Cardiac fibroblast (primary cell): ENCODE measurements at regions not wholly inside any gene's neighbourhood (a gene's known extent, or its start where the extent isn't known, plus 50 kb on each side); places are given as distances from the start of the nearest gene placed in this dataset.

Experiments used
- DNase-seq, 2 donors: peaks; one replicate each; pipeline versions ENCODE4 v3.0.0 to v3.0.0-alpha.2; 2010; ENCODE audit warnings: low read depth in 2 of 2
- H3K4me3 ChIP-seq, 2 donors: replicated peaks in 1 of 2; 1 replicate in 1 of 2; 2 replicates in 1 of 2; pipeline ENCODE4 v1.5.1; 2011; ENCODE audit warnings: low read depth in 2 of 2, low read length in 2 of 2, mild to moderate bottlenecking in 2 of 2, moderate library complexity in 1 of 2
- TF ChIP-seq, protein P1 (sequence below): IDR thresholded peaks from one replicate; pipeline ENCODE4 v1.5.1; 2011; ENCODE audit warnings: low read depth, mild to moderate bottlenecking, low read length, inconsistent platforms

DNA sequence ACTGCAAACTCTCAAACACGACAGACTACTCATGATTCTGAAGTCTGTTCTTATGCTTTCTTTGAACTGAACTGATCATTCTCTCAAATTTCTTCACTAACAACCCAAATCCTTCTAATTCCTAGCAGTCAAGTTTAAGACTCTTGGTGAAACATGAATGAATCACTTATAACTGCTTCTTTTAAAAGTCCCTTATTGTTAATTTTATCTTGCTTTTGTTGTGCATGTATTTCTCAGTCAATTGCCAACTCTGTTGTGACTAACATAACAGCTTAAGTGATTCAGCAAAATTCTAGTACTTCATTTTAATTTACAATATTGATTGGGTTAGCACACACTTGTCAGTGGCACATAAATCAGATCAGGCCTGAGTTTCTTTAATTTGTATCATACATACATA lies 357.0 kb upstream of the FSIP2 start:
- no peak for DNase-seq
- TF ChIP-seq, protein P1, sequence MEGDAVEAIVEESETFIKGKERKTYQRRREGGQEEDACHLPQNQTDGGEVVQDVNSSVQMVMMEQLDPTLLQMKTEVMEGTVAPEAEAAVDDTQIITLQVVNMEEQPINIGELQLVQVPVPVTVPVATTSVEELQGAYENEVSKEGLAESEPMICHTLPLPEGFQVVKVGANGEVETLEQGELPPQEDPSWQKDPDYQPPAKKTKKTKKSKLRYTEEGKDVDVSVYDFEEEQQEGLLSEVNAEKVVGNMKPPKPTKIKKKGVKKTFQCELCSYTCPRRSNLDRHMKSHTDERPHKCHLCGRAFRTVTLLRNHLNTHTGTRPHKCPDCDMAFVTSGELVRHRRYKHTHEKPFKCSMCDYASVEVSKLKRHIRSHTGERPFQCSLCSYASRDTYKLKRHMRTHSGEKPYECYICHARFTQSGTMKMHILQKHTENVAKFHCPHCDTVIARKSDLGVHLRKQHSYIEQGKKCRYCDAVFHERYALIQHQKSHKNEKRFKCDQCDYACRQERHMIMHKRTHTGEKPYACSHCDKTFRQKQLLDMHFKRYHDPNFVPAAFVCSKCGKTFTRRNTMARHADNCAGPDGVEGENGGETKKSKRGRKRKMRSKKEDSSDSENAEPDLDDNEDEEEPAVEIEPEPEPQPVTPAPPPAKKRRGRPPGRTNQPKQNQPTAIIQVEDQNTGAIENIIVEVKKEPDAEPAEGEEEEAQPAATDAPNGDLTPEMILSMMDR = no peak

DNA sequence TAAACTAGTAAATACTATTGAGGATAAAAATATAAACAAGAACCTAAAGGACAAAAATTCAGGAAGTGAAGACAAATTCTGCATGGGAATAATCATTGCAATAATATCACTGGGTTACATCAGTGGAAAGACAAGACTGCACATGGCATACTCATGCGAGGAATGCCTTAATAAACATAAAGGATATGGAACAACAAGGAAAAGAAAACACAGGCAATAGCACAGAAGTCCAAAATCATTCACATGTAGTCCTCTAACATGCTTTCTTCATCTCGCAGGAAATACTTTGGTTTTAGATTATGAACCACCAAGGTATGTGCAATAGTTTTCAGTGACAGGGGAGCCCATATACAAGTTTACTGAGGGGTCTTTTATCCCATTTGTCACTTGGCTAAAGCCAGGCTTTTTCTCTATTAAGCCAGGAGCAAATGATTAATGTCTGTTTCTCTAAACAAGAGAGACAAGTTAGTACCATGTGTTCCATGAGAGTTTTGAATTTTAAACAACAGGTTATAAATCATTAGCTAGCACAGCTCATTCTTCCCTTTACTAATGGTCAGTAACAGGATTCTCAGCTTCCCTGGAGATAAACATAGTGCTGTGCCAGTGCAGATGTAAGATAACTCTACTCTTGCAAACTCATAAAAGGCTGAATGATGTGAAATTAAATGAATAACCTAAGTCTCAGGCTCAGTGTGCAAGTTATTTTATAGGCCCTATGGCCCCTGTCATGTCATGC lies 353.6 kb upstream of the FSIP2 start:
- TF ChIP-seq, protein P1 = no peak
- no peak for DNase-seq
- H3K4me3 ChIP-seq = no peak overlapping the region

More for the DNA sequence above, 357.0 kb upstream of the FSIP2 start:
- H3K4me3 ChIP-seq = no peak overlapping the region

- TF ChIP-seq, protein P1 = no peak
These were observed 350.4 kb upstream of the FSIP2 start for GRCh38 chr2:185388226-185388625.

GRCh38 chr2:185391543-185391942 lies 347.1 kb upstream of the FSIP2 start:
- no peak for DNase-seq
- no peak overlapping the region for H3K4me3 ChIP-seq
- TF ChIP-seq, protein P1 = no peak

More at GRCh38 chr2:185388226-185388625, 350.4 kb upstream of the FSIP2 start:
- DNase-seq = no peak
- H3K4me3 ChIP-seq = no peak overlapping the region

DNA sequence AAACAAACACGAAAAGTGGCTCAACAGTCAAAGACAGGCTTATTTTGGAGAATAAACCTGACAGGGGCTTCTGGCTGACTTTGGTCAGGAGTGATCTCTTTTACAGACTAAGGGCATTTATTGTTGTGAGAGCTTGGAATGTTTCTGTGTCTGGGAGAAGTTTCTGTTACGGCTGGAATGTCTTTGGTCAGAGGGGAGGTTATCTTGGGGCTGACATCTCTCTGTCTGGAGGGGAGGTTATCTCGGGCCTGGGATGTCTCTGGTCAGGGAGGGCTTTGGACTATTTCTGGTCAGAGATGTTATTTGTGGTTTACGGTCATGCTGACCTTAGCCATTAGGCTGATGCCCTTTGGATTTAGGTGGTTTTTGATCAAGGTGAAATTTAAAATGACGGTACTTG lies 345.5 kb upstream of the FSIP2 start:
- TF ChIP-seq, protein P1 = no peak
- no peak for DNase-seq
- no peak overlapping the region for H3K4me3 ChIP-seq

DNA sequence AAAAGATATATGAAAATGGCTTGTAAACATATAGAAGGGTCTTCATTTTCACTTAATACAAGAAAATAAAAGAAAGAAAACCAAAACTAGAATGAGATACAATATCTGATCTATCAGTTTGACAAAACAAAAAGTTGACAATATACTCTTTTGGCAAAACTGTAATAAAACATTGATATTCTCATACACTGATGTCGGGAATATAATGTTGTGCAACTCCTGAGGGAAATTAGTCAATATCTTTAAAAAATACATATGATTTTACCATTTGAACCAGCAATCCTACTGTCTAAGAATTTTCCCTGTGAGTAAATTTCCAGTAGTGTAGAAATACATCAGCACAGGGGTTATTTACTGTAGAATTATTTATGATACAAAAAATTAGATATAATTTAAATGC lies 336.1 kb upstream of the FSIP2 start:
- no peak for DNase-seq
- TF ChIP-seq, protein P1 = no peak
- H3K4me3 ChIP-seq = no peak overlapping the region

DNA sequence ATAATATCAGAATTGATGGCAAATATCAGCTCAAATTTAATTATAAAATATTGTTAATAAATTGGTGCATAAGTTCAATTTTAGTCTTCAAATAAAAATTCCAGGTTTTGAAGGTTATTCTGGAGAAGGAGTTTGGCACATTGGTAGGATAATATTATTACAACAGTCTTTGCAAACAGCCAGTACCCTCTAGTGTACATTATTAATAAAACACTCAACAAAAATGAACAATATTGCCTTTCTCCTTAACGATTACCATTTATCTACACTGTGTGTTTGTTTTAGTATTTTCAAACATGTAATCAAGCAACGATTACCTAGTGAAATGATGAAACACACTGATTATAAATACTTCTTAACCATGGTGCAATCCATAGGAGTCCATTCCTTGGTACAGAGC lies 334.0 kb upstream of the FSIP2 start:
- no peak overlapping the region for H3K4me3 ChIP-seq
- TF ChIP-seq, protein P1 = no peak
- DNase-seq = no peak
